Mesodermal cell (in vitro differentiated cells): ENCODE measurements at regions not wholly inside any gene's neighbourhood (a gene's known extent, or its start where the extent isn't known, plus 50 kb on each side); places are given as distances from the start of the nearest gene placed in this dataset.

Source experiments
- H3K27ac ChIP-seq: 2 replicates; pipeline ENCODE4 v1.7.0; 2013; ENCODE audit warnings: mild to moderate bottlenecking, low read depth, low read length, moderate library complexity; ENCODE audit not compliant: severe bottlenecking
- H3K36me3 ChIP-seq: 2 replicates; pipeline ENCODE4 v1.7.1; 2013; ENCODE audit warnings: mild to moderate bottlenecking, low read length, moderate library complexity; ENCODE audit not compliant: control insufficient read depth, insufficient read depth
- H3K4me1 ChIP-seq: one replicate; pipeline ENCODE4 v1.7.1; 2013; ENCODE audit warnings: mild to moderate bottlenecking, low read length; ENCODE audit not compliant: insufficient read depth, control insufficient read depth, poor library complexity, severe bottlenecking
- H3K4me3 ChIP-seq: 2 replicates; pipeline ENCODE4 v1.7.0; 2013; ENCODE audit warnings: low read length, control low read depth, mild to moderate bottlenecking; ENCODE audit not compliant: insufficient read depth, poor library complexity, severe bottlenecking; ENCODE audit errors: extremely low read depth
- H3K9me3 ChIP-seq: 2 replicates; pipeline ENCODE4 v1.7.1; 2013; ENCODE audit warnings: mild to moderate bottlenecking, low read length, moderate library complexity; ENCODE audit not compliant: control insufficient read depth
- WGBS, 2 experiments: methylation state at CpG; one replicate each; pipeline ENCODE4 v1.1.5; 2013; ENCODE audit warnings: missing lambda C conversion rate in 2 of 2; ENCODE audit not compliant: insufficient coverage in 2 of 2; 5-methylcytosine and 5-hydroxymethylcytosine counted together

DNA sequence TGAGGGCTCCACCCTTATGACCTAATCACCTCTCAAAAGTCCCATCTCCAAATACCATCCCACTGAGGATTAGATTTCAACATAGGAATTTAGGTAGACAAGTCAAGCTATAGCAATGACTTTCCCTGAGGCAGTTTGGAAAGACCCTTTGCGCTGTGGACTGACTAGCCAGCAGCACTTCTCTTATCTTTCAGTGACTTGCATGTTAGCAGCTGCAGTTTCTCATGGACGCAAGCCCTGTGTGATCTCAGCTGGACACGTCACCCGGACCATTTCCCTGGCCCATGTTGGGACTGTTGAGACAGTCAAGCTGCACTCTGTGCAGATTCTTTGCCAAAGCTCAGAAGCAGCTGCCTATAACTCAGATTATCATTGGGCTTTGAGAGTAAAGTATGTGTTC is 408.1 kb upstream of the USP24 start:
- Histone ChIP-seq H3K9me3 (no peaks in the 10 kb centered on the region), H3K4me1 (no peaks in the 10 kb centered on the region), H3K27ac (no peak overlapping the region), H3K4me3 (no peak overlapping the region), H3K36me3 (no peaks in the 10 kb centered on the region)
- WGBS, 2 experiments: 94 to 98% methylated on average over 2 to 4 of the region's 4 CpGs

DNA sequence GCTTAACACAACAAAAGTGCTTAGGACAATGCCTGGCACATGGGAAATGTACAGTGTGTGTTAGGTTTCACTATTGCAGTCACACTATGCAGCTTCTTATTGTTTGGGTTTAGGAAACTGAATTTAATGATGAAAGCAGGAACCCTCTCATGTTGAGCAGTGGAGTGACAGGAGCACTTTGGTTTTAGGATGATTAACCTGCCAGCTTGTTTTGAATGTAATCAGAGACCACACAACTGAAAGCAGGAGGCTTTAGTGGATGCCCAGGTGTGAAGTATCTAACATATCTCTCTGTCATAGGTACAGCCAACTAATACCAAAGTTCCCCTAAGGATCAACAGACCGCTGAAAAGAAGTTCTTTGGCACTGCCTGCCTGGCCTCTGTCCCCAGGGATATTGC is 406.9 kb upstream of the USP24 start:
- Histone ChIP-seq H3K27ac (no peak overlapping the region), H3K36me3 (no peaks in the 10 kb centered on the region), H3K9me3 (no peaks in the 10 kb centered on the region), H3K4me1 (no peaks in the 10 kb centered on the region), H3K4me3 (no peak overlapping the region)
- WGBS, 2 experiments: 100% methylated on average over 1 of the region's 1 CpG; no CpG with 5 or more reads in 1 of the 2 experiments

DNA sequence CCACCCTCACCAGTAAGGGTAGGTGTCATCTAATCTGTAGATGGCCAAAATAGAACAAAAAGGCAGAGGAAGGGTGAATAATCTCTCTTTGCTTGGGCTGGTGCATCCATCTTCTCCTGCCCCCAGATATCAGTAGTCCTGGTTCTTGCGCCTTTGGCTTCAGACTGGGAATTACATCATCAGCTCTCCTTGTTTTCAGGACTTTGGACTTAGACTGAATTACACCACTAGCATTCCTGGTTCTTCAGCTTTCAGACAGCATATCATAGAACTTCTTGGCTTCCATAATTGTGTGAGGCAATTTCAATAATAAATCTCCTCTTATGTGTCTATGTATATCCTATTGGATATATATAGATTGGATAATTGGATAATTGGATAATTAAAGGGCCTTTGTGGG is 403.0 kb upstream of the USP24 start:
- Histone ChIP-seq H3K27ac (no peak overlapping the region), H3K4me1 (no peaks in the 10 kb centered on the region), H3K36me3 (no peaks in the 10 kb centered on the region), H3K9me3 (no peaks in the 10 kb centered on the region), H3K4me3 (no peak overlapping the region)
- 86 to 100% methylated on average over 1 of the region's 1 CpG for WGBS, 2 experiments

DNA sequence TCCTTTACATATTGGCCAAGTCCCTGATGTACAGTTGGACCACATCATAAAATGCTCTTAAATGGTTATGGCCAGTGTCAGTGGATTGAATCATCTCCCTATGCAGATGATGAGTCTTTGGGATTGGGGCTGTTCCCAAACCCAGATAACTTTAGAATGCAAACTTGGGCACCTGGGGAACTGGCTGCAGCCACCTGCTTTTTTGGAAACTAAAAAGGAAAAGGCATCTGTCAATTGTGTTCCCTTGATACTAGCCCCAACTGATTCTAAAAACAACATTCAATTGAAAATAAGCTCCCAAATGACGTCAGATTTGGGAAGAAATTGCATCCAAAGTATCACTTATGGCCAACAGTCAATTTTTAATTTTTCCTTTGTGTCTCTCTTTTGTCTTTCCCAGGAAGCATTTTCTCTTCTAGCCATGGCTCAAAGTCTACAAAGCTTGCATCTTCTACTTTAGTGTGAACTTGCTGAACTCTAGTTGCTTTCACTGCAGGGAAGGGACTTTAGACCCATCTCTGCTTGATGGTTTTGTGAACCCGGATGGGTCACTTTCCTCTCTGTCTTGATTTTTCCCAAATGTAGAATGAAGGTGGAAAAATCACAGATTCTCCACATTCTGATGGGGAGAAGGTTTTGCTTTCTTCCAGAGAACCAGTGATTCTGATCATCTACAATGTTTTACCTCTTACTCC is 402.3 kb upstream of the USP24 start:
- no peak overlapping the region for H3K27ac ChIP-seq
- no peaks in the 10 kb centered on the region for H3K4me1 ChIP-seq
- WGBS, 2 experiments: 81 to 100% methylated on average over 1 of the region's 2 CpGs
- no peak overlapping the region for H3K4me3 ChIP-seq
- no peaks in the 10 kb centered on the region for H3K9me3 ChIP-seq
- no peaks in the 10 kb centered on the region for H3K36me3 ChIP-seq

DNA sequence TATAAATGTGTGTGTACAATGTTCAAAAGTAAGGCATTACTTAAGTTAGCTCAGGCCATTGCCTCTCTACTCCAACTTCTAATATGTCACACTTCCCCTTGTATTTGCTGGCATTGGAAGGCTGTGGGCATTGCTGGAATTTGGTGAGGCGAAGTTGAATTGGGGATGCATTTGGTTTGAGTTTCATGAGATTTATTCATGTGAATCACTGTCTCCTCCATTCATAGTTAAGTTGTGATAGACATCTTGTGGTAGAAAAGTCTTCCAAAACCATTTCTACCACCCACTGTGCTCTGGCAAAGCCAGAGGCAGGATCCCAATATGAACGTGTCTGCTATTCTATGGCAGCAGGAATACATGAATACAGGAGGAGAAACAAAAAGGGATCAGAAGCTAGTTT is 397.8 kb upstream of the USP24 start:
- peaks cover 7% of the 10 kb centered on the region for H3K9me3 ChIP-seq
- no peaks in the 10 kb centered on the region for H3K4me1 ChIP-seq
- no peaks in the 10 kb centered on the region for H3K36me3 ChIP-seq
- no CpG with 5 or more reads among the region's 2 CpGs for WGBS, 2 experiments
- H3K27ac ChIP-seq: no peak overlapping the region
- no peak overlapping the region for H3K4me3 ChIP-seq

DNA sequence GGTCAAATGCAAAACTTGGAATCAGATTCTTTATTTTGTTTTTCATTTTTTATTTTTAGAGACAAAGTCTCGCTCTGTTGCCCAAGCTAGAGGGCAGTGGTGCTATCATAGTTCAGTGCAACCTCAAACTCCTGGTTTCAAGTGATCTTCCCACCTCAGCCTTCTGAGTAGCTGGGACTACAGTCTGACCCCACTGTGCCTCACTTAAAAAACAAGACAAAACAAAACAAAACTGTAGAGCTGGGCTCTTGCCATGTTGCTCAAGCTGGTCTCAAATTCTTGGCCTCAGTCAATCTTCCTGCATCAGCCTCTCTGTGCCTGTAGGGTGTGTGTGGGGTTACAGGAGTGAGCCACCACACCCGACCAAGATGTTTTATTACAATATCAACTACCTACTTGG is 396.0 kb upstream of the USP24 start:
- WGBS, 2 experiments: 89 to 100% methylated on average over 1 of the region's 2 CpGs
- Histone ChIP-seq H3K4me3 (no peak overlapping the region), H3K36me3 (no peaks in the 10 kb centered on the region), H3K4me1 (no peaks in the 10 kb centered on the region), H3K27ac (no peak overlapping the region), H3K9me3 (peaks cover 8% of the 10 kb centered on the region)

DNA sequence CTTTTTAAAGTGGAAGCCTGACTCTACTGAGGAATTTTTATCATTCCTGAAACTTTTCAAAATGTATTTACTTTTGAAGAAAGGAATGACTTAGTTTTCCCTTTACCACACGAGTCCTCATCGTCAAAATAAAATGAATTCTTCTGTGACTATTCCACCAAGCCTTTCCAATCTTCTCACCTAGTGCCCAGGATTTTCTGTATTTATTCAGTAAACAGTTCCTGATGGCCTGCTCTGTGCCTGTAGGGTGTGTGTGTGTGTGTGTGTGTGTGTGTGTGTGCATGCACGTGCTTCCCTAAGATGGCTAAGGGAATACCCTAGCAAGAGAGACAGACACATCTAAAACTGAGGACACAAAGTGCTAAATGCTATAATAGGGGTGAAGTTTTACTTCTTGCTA is 395.0 kb upstream of the USP24 start:
- WGBS, 2 experiments: 100% methylated on average over 1 of the region's 3 CpGs; no CpG with 5 or more reads in 1 of the 2 experiments
- Histone ChIP-seq H3K4me3 (no peak overlapping the region), H3K4me1 (no peaks in the 10 kb centered on the region), H3K27ac (no peak overlapping the region), H3K9me3 (peaks cover 8% of the 10 kb centered on the region), H3K36me3 (no peaks in the 10 kb centered on the region)

DNA sequence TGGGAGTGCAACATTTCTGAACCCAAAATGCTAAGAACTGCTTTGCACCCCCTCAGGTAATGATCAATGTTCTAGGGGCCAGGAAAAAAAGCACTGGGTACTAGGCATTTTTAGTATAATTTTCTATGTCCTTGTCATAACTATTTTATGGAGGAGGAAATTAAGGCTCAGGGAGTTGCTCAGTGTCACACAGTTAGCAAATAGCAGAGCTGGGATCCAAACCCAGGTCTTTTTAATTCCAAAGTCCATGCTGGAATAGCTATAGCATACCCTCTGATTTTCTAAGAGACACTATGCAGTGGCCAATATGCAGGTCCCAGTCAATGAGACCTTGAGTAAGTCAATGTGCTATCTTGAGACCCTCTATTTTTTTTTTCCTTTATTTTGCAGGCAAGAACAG is 394.5 kb upstream of the USP24 start:
- H3K27ac ChIP-seq: no peak overlapping the region
- no peaks in the 10 kb centered on the region for H3K4me1 ChIP-seq
- no peak overlapping the region for H3K4me3 ChIP-seq
- peaks cover 8% of the 10 kb centered on the region for H3K9me3 ChIP-seq
- H3K36me3 ChIP-seq: no peaks in the 10 kb centered on the region

DNA sequence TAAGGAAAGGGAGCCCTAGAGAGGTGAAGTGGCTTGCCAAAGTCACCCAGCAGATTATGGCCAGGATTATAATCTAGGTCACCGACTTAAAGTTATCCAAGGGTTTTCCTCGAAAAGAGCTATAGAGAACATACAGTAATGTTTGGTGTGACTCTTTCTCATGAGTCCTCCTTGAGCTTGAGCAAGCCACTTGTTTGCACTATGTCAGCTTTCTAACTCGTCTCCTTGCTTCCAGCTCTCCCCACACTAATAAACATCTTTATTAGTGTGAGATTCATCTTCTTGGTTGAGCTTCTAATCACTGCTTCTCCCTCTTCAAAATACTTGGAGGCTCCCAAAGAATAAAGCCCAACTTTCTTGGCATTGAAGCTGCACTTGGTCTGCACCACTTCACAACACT is 390.0 kb upstream of the USP24 start:
- Histone ChIP-seq H3K4me1 (no peaks in the 10 kb centered on the region), H3K27ac (no peak overlapping the region), H3K9me3 (peaks cover 8% of the 10 kb centered on the region), H3K4me3 (no peak overlapping the region), H3K36me3 (no peaks in the 10 kb centered on the region)
- 91 to 92% methylated on average over 2 to 3 of the region's 3 CpGs for WGBS, 2 experiments

DNA sequence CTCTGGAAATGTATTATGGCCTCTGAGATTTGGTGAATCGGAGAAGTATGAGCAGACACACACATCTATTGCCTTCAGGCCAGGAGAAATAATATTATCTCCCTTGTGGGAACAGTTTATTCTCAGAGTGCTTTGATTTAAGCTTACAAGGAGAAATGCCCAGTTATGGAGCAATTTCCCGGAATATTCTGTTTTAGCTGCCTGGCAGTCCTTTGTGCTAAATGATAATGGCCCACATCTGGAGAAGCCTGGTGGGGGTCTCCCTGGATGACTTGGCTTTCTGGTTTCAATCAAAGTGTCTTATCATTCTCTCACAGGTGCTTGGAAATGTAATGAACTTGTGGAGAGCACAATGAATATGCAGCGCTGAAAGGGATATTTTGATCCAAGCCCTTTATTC is 389.6 kb upstream of the USP24 start:
- Histone ChIP-seq H3K9me3 (peaks cover 8% of the 10 kb centered on the region), H3K4me3 (no peak overlapping the region), H3K27ac (no peak overlapping the region), H3K4me1 (no peaks in the 10 kb centered on the region), H3K36me3 (no peaks in the 10 kb centered on the region)
- WGBS, 2 experiments: 100% methylated on average over 2 of the region's 3 CpGs

DNA sequence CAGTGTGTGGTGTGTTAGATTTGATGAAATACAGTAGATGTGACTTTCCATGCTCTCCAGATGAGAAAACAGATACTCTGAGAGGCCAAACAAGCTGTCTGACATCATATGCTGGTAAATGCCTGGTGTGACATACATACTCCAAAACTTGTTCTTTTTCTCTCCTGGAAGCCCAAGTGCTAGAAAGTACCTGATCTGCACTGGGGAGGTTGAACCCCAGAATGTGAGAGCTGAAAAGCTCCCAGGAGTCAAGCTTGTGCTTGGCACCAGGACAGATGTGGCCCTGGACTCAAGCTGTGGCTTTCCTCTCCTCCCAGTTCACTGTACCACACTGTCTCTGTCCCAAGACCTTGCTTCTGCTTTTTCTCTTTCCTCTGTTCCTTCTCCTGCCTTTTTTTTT is 389.0 kb upstream of the USP24 start:
- no peak overlapping the region for H3K27ac ChIP-seq
- H3K9me3 ChIP-seq: peaks cover 8% of the 10 kb centered on the region
- no peaks in the 10 kb centered on the region for H3K36me3 ChIP-seq
- H3K4me1 ChIP-seq: no peaks in the 10 kb centered on the region
- H3K4me3 ChIP-seq: no peak overlapping the region
